GM12878 (cell line): ENCODE measurements at regions not wholly inside any gene's neighbourhood (a gene's known extent, or its start where the extent isn't known, plus 50 kb on each side); places are given as distances from the start of the nearest gene placed in this dataset.

Experiments
- ATAC-seq: fragments of 200-7000 bp; cut with Tn5 transposase; 3 replicates; pipeline ENCODE4 v1.9.1; 2020; ENCODE audit warnings: mild to moderate bottlenecking, moderate library complexity
- BruUV-seq: library from RNA; stranded (reverse); fragments of 400-500 nt; replicated peaks from 2 replicates; lab custom pipeline; 2021; lab: Mats Ljungman, UMichigan
- CTCF ChIA-PET: fragments of 300-600 bp; sonication (Branson Sonifier 250); formaldehyde crosslinking; extraction: SDS; loops from one replicate; lab custom pipeline; 2021; ENCODE audit warnings: inconsistent platforms; lab: Yijun Ruan, JAX
- POLR2A ChIA-PET: fragments of 350-600 bp; formaldehyde crosslinking; extraction: SDS; loops from one replicate; lab custom pipeline; 2021; ENCODE audit warnings: inconsistent platforms; lab: Charles Lee
- RAD21 ChIA-PET: fragments of 300-600 bp; sonication (Branson Sonifier 250); formaldehyde crosslinking; loops from one replicate; lab custom pipeline; 2023; ENCODE audit warnings: antibody characterized with exemption; ENCODE audit not compliant: unreplicated experiment; lab: Charles Lee
- SMC1A ChIA-PET: fragments of 300-600 bp; sonication (Branson Sonifier 250); formaldehyde crosslinking; loops from one replicate; lab custom pipeline; 2023; ENCODE audit not compliant: unreplicated experiment, uncharacterized antibody; lab: Charles Lee
- DNase-seq: peaks from one replicate; pipeline ENCODE4 v3.0.0-alpha.2; 2011; ENCODE audit warnings: low read depth, low spot score
- FAIRE-seq: peaks from 3 replicates; lab custom pipeline; 2011; peaks lifted over from hg19 to GRCh38; lab: Jason Lieb, UNC
- H2AFZ ChIP-seq: 2 replicates; pipeline ENCODE4 v1.6.0; 2011; ENCODE audit warnings: low read depth, low read length, control low read depth; ENCODE audit not compliant: control insufficient read depth
- H3K27ac ChIP-seq: 2 replicates; pipeline ENCODE4 v1.5.1; 2011; ENCODE audit warnings: control low read depth; ENCODE audit not compliant: control insufficient read depth, insufficient read depth
- H3K27me3 ChIP-seq, 2 experiments: replicated peaks in 1 of 2; 2 replicates each; pipeline versions ENCODE4 v1.6.0 to v1.6.1; 2011; ENCODE audit warnings: low read length in 1 of 2; ENCODE audit not compliant: control insufficient read depth in 2 of 2, insufficient read depth in 2 of 2
- H3K36me3 ChIP-seq, 2 experiments: 2 replicates each; pipeline ENCODE4 v1.5.1; 2011; ENCODE audit warnings: low read length in 1 of 2; ENCODE audit not compliant: control insufficient read depth in 2 of 2, insufficient read depth in 2 of 2
- H3K4me1 ChIP-seq: 2 replicates; pipeline ENCODE4 v1.6.1; 2011; ENCODE audit warnings: mild to moderate bottlenecking, low read length, moderate library complexity, mixed read lengths; ENCODE audit not compliant: control insufficient read depth, insufficient read depth
- H3K4me2 ChIP-seq: 2 replicates; pipeline ENCODE4 v1.6.0; 2011; ENCODE audit warnings: control low read depth; ENCODE audit not compliant: control insufficient read depth, insufficient read depth
- H3K4me3 ChIP-seq: fragments of 200-600 bp; sonication (generic); 2 replicates; pipeline ENCODE4 v1.5.1; 2016
- H3K79me2 ChIP-seq: 2 replicates; pipeline ENCODE4 v1.6.0; 2011; ENCODE audit warnings: low read length; ENCODE audit not compliant: control insufficient read depth, insufficient read depth
- H3K9ac ChIP-seq: 2 replicates; pipeline ENCODE4 v1.8.0; 2011; ENCODE audit warnings: low read length, control low read depth, mixed read lengths; ENCODE audit not compliant: control insufficient read depth, insufficient read depth
- H3K9me3 ChIP-seq: replicated peaks from 3 replicates; pipeline ENCODE4 v1.5.1; 2011; ENCODE audit warnings: mild to moderate bottlenecking, low read length; ENCODE audit not compliant: control insufficient read depth, insufficient read depth
- H4K20me1 ChIP-seq: 2 replicates; pipeline ENCODE4 v1.6.0; 2011; ENCODE audit not compliant: control insufficient read depth, insufficient read depth
- CBX5 ChIP-seq: sonication (generic); IDR thresholded peaks from 2 replicates; pipeline ENCODE4 v1.6.1; 2016; ENCODE audit warnings: low read depth, moderate library complexity, mild to moderate bottlenecking, inconsistent platforms
- CREM ChIP-seq: IDR thresholded peaks from 2 replicates; pipeline ENCODE4 v1.6.1; 2014; ENCODE audit warnings: antibody characterized with exemption, low read depth
- ESRRA ChIP-seq: IDR thresholded peaks from 2 replicates; pipeline ENCODE4 v1.6.1; 2012; ENCODE audit warnings: mild to moderate bottlenecking, low read length, improper control_type of control experiment
- IRF5 ChIP-seq: fragments of 450-650 bp; IDR thresholded peaks from 2 replicates; pipeline ENCODE4 v1.6.1; 2017; ENCODE audit warnings: borderline replicate concordance
- MXI1 ChIP-seq: fragments of 150-350 bp; IDR thresholded peaks from 2 replicates; pipeline ENCODE4 v1.6.1; 2011; ENCODE audit warnings: low read depth, mild to moderate bottlenecking, inconsistent platforms, low read length, improper control_type of control experiment
- MYC ChIP-seq: IDR thresholded peaks from 2 replicates; pipeline ENCODE4 v1.6.1; 2011; ENCODE audit warnings: mild to moderate bottlenecking, low read length, moderate library complexity, inconsistent platforms; ENCODE audit not compliant: insufficient read depth, insufficient replicate concordance, insufficient read length, severe bottlenecking
- PKNOX1 ChIP-seq: fragments of 450-650 bp; IDR thresholded peaks from 2 replicates; pipeline ENCODE4 v1.6.1; 2016; ENCODE audit warnings: mild to moderate bottlenecking
- PML ChIP-seq: IDR thresholded peaks from 2 replicates; pipeline ENCODE4 v1.6.1; 2012; ENCODE audit warnings: low read length, inconsistent platforms
- RB1 ChIP-seq: fragments of 450-650 bp; formaldehyde crosslinking; IDR thresholded peaks from 2 replicates; pipeline ENCODE4 v1.6.1; 2017; ENCODE audit warnings: mild to moderate bottlenecking, borderline replicate concordance
- RBBP5 ChIP-seq: fragments of 200-600 bp; sonication (generic); conservative IDR thresholded peaks from 2 replicates; pipeline ENCODE4 v1.6.1; 2016
- SREBF1 ChIP-seq: IDR thresholded peaks from 2 replicates; pipeline ENCODE4 v1.6.1; 2012; ENCODE audit warnings: mild to moderate bottlenecking, low read length
- WGBS: methylation state at CpG from one replicate; pipeline ENCODE4 v1.1.6; 2016; ENCODE audit warnings: low lambda C conversion rate; ENCODE audit not compliant: insufficient replicate concordance, insufficient coverage; ENCODE audit errors: missing lambda C conversion rate; 5-methylcytosine and 5-hydroxymethylcytosine counted together
- in situ Hi-C: fragments of 300-500 bp; cut with MboI; formaldehyde crosslinking; loops from 9 replicates; pipeline ENCODE4 v1.14.3; 2018; ENCODE audit warnings: mixed read lengths
- intact Hi-C: fragments of 100-400 bp; cut with micrococcal nuclease; formaldehyde crosslinking; loops from one replicate; pipeline ENCODE4 v1.14.2; 2022; ENCODE audit not compliant: unreplicated experiment
- TF ChIP-seq, protein P1 (sequence below), 3 experiments: IDR thresholded peaks in 2 of 3; conservative IDR thresholded peaks in 1 of 3; 2 replicates each; pipeline ENCODE4 v1.5.1; 2011; ENCODE audit warnings: low read depth in 3 of 3, low read length in 3 of 3, mild to moderate bottlenecking in 3 of 3, control low read depth in 2 of 3, moderate library complexity in 2 of 3, inconsistent platforms in 1 of 3, mixed read lengths in 1 of 3; ENCODE audit not compliant: control insufficient read depth in 2 of 3, insufficient read depth in 1 of 3; ENCODE audit errors: extremely low read depth in 1 of 3

DNA sequence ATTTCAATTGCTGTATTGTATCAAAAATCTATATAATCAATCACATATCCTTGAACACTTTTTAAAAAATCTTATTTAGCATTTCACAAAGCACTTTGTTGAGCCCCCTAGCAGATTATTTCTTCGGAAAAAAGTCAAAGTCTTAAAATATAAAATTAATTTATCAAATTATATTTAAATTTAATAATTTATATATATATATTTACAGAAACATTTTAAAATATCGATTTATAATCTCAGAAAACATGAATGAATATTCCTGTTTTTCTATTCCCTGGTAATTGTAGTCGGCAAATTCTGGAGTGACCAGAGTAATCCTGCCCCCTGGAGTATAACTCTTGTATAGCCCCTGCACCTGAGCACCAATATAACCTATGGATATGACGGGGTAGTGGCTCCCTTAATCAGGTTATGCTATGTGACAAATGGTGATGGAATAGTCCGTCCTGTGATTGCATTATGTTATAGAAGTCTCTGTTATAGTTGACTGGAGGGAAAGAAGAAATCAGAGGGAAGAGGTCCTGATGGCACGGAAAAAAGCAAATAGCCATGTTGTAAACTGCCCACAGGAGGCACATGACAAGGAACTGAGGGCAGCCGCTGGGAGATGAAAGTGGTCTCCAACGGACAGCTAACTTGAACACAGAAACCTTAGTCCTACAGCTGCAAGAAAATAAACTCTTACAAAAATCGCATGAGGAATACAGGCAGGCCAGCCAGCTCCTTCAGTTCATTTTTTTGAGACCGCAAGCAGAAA, 1092.3 kb downstream of the ARAP2 start:
- 34% methylated on average over 10 of the region's 10 CpGs for WGBS
- ChIA-PET RAD21 (interaction anchor here (1.0 kb wide), 1 partner anchor 413 kb away, joined by 5 read pairs; no protein-coding TSS in a partner anchor), SMC1A (interaction anchor here (1.4 to 1.5 kb wide), 2 partner anchors 9 to 72 kb away, joined by 3 read pairs; no protein-coding TSS in a partner anchor), POLR2A (no interaction called here), CTCF (no interaction called here)
- intact Hi-C loops (loop anchor here (10.0 kb wide), 1 partner anchor 377 kb away; no protein-coding TSS in a partner anchor), in situ Hi-C loops (no loop called here)
- no peak overlapping the region for H3K4me3 ChIP-seq
- no peak overlapping the region for H2AFZ ChIP-seq
- H3K27ac ChIP-seq: no peak overlapping the region
- H4K20me1 ChIP-seq: no peaks in the 10 kb centered on the region
- H3K79me2 ChIP-seq: no peaks in the 10 kb centered on the region
- H3K9me3 ChIP-seq: no peaks in the 10 kb centered on the region
- no peaks in the 10 kb centered on the region for H3K4me1 ChIP-seq
- no peak for TF ChIP-seq CBX5
- TF ChIP-seq, protein P1, sequence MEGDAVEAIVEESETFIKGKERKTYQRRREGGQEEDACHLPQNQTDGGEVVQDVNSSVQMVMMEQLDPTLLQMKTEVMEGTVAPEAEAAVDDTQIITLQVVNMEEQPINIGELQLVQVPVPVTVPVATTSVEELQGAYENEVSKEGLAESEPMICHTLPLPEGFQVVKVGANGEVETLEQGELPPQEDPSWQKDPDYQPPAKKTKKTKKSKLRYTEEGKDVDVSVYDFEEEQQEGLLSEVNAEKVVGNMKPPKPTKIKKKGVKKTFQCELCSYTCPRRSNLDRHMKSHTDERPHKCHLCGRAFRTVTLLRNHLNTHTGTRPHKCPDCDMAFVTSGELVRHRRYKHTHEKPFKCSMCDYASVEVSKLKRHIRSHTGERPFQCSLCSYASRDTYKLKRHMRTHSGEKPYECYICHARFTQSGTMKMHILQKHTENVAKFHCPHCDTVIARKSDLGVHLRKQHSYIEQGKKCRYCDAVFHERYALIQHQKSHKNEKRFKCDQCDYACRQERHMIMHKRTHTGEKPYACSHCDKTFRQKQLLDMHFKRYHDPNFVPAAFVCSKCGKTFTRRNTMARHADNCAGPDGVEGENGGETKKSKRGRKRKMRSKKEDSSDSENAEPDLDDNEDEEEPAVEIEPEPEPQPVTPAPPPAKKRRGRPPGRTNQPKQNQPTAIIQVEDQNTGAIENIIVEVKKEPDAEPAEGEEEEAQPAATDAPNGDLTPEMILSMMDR (IDR thresholded peaks at IDR 0.05 in 2 of 3, conservative IDR thresholded peaks at IDR 0.05 in 1 of 3; ENCODE audit: control insufficient read depth in 2 of 3, extremely low read depth in 1 of 3, insufficient read depth in 1 of 3, low read depth in 3 of 3, low read length in 3 of 3): peak in 1 of 3 experiments; percentile 13; a peak in 2 of 6 replicates
- FAIRE-seq (no peak), ATAC-seq (peak; percentile 59; the same call in 2 of the 3 replicates), DNase-seq (no peak)
- no peak overlapping the region for H3K9ac ChIP-seq
- H3K4me2 ChIP-seq: no peak overlapping the region
- no TSS peak for BruUV-seq
- no peaks in the 10 kb centered on the region for H3K27me3 ChIP-seq
- no peaks in the 10 kb centered on the region for H3K36me3 ChIP-seq

DNA sequence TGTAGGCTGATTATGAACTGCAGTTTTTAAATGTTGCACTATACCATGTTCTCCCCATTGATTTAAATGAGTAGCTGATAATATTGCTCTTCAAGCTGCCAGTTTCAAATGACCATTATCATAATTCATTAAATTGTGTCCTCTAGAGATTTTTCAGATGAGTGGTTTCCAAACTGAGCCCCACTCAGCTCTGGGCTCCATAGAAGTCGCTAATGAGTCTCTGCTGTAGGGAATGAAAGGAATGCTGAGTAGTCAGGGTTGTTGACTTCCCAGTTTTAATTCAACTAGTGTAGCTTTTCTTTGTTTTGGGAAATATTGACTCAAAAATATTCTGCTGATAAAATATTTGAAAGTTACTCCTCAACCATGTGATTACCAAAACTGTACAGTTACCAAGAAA, 1081.1 kb downstream of the ARAP2 start:
- H3K9me3 ChIP-seq: no peaks in the 10 kb centered on the region
- no peak overlapping the region for H3K4me2 ChIP-seq
- H4K20me1 ChIP-seq: no peaks in the 10 kb centered on the region
- no peaks in the 10 kb centered on the region for H3K4me1 ChIP-seq
- ChIA-PET RAD21 (interaction anchor here (1.0 kb wide), 1 partner anchor 33 kb away, joined by 3 read pairs; no protein-coding TSS in a partner anchor), SMC1A (interaction anchor here (0.9 to 1.0 kb wide), 2 partner anchors 22 to 33 kb away, joined by 3 to 4 read pairs; no protein-coding TSS in a partner anchor), CTCF (interaction anchor here (0.7 kb wide), 1 partner anchor 94 kb away, joined by 4 read pairs; no protein-coding TSS in a partner anchor), POLR2A (interaction anchor here (1.4 kb wide), 1 partner anchor 26 kb away, joined by 4 read pairs; no protein-coding TSS in a partner anchor)
- H2AFZ ChIP-seq: no peak overlapping the region
- intact Hi-C loops: no loop called here
- H3K9ac ChIP-seq: no peak overlapping the region
- H3K79me2 ChIP-seq: no peaks in the 10 kb centered on the region
- no peaks in the 10 kb centered on the region for H3K36me3 ChIP-seq
- in situ Hi-C loops: no loop called here
- BruUV-seq: no TSS peak
- DNase-seq (no peak), ATAC-seq (no peak; the same call in 2 of the 3 replicates), FAIRE-seq (no peak)
- WGBS: 0% methylated on average over 1 of the region's 1 CpG
- H3K4me3 ChIP-seq: no peak overlapping the region
- H3K27ac ChIP-seq: no peak overlapping the region
- no peaks in the 10 kb centered on the region for H3K27me3 ChIP-seq
- TF ChIP-seq SREBF1 (no peak), RBBP5 (no peak), CREM (no peak), PKNOX1 (no peak), ESRRA (no peak), MXI1 (no peak), MYC (no peak), RB1 (no peak), PML (no peak), IRF5 (no peak)
